Right lobe of liver (tissue), 4 donors: ENCODE measurements at regions not wholly inside any gene's neighbourhood (a gene's known extent, or its start where the extent isn't known, plus 50 kb on each side); places are given as distances from the start of the nearest gene placed in this dataset.

Experiments used
- CTCF ChIP-seq, 4 donors: fragments of 200-600 bp in 3 of 4; fragments of 450-650 bp in 1 of 4; IDR thresholded peaks; one replicate each; pipeline versions ENCODE4 v1.5.1 to v1.8.0; 2016 to 2022; ENCODE audit warnings: antibody characterized with exemption in 4 of 4, mild to moderate bottlenecking in 2 of 4
- POLR2A ChIP-seq: fragments of 450-650 bp; IDR thresholded peaks from one replicate; pipeline ENCODE4 v1.6.1; 2017; ENCODE audit warnings: antibody characterized with exemption, mild to moderate bottlenecking
- donor health status: DM: no; HTN: no; CAD: no.
- donor health status: DM: no; HTN: no; CAD: no.
- donor health status: DM: no; HTN: yes; CAD: no.

GRCh38 chr11:57871231-57871630 lies 109.6 kb downstream of the CTNND1 start:
- TF ChIP-seq CTCF (IDR thresholded peaks at IDR 0.05) = no peak
- TF ChIP-seq POLR2A = no peak
